ENCODE measurements at regions not wholly inside any gene's neighbourhood (a gene's known extent, or its start where the extent isn't known, plus 50 kb on each side); places are given as distances from the start of the nearest gene placed in this dataset.

GRCh38 chr2:138395565-138396306, 105.8 kb upstream of the SPOPL start:
- in situ Hi-C loops (cut with MboI; ENCODE audit: low pct_unique_long_range_greater_than_20kb, low sequenced_read_pairs, unreplicated experiment): no loop called here
- no peak for DNase-seq (ENCODE audit: low spot score)
- no peak for TF ChIP-seq CTCF (IDR thresholded peaks at IDR 0.05; ENCODE audit: extremely low read depth, insufficient read depth, missing control alignments)

- in situ Hi-C loops (cut with MboI; ENCODE audit: low pct_unique_long_range_greater_than_20kb, low sequenced_read_pairs, unreplicated experiment): no loop called here
- TF ChIP-seq CTCF (IDR thresholded peaks at IDR 0.05; ENCODE audit: extremely low read depth, insufficient read depth, missing control alignments): no peak
- no peak for DNase-seq (ENCODE audit: low spot score)
Observed at GRCh38 chr2:138396843-138397242, 104.7 kb upstream of the SPOPL start.

GRCh38 chr2:138403431-138403927, 98.1 kb upstream of the SPOPL start:
- in situ Hi-C loops (cut with MboI; ENCODE audit: low pct_unique_long_range_greater_than_20kb, low sequenced_read_pairs, unreplicated experiment): no loop called here
- no peak for TF ChIP-seq CTCF (IDR thresholded peaks at IDR 0.05; ENCODE audit: extremely low read depth, insufficient read depth, missing control alignments)
- DNase-seq (ENCODE audit: low spot score): no peak

- no peak for DNase-seq (ENCODE audit: low spot score)
- no peak for TF ChIP-seq CTCF (IDR thresholded peaks at IDR 0.05; ENCODE audit: extremely low read depth, insufficient read depth, missing control alignments)
- in situ Hi-C loops (cut with MboI; ENCODE audit: low pct_unique_long_range_greater_than_20kb, low sequenced_read_pairs, unreplicated experiment): no loop called here
Observed at GRCh38 chr2:138414014-138414413, 87.6 kb upstream of the SPOPL start.

GRCh38 chr2:138415985-138416384, 85.6 kb upstream of the SPOPL start:
- TF ChIP-seq CTCF (IDR thresholded peaks at IDR 0.05; ENCODE audit: extremely low read depth, insufficient read depth, missing control alignments): no peak
- no peak for DNase-seq (ENCODE audit: low spot score)
- in situ Hi-C loops (cut with MboI; ENCODE audit: low pct_unique_long_range_greater_than_20kb, low sequenced_read_pairs, unreplicated experiment): no loop called here

- no peak for DNase-seq (ENCODE audit: low spot score)
- in situ Hi-C loops (cut with MboI; ENCODE audit: low pct_unique_long_range_greater_than_20kb, low sequenced_read_pairs, unreplicated experiment): no loop called here
- no peak for TF ChIP-seq CTCF (IDR thresholded peaks at IDR 0.05; ENCODE audit: extremely low read depth, insufficient read depth, missing control alignments)
Observed at GRCh38 chr2:138418453-138418852, 83.1 kb upstream of the SPOPL start.
